Liver (tissue), 8 donors: ENCODE measurements at regions not wholly inside any gene's neighbourhood (a gene's known extent, or its start where the extent isn't known, plus 50 kb on each side); places are given as distances from the start of the nearest gene placed in this dataset.

ENCODE experiments used
- DNase-seq: peaks from one replicate; pipeline ENCODE4 v3.0.0-alpha.2; 2017; ENCODE audit warnings: low spot score
- H3K27ac ChIP-seq, 2 donors: one replicate each; pipeline ENCODE4 v1.7.0; 2013; ENCODE audit warnings: inconsistent platforms in 2 of 2, low read length in 2 of 2, control low read depth in 1 of 2, low read depth in 1 of 2, mild to moderate bottlenecking in 1 of 2
- H3K27me3 ChIP-seq, 4 donors: one replicate each; pipeline versions ENCODE4 v1.6.1 to v1.7.0; 2013; ENCODE audit warnings: low read length in 3 of 4, inconsistent platforms in 1 of 4, mild to moderate bottlenecking in 1 of 4, moderate library complexity in 1 of 4; ENCODE audit not compliant: control insufficient read depth in 4 of 4, insufficient read depth in 4 of 4
- H3K36me3 ChIP-seq, 4 donors: one replicate each; pipeline versions ENCODE4 v1.6.1 to v1.7.0; 2013; ENCODE audit warnings: low read length in 3 of 4, mild to moderate bottlenecking in 3 of 4, low read depth in 1 of 4, moderate library complexity in 1 of 4; ENCODE audit not compliant: control insufficient read depth in 4 of 4, insufficient read depth in 3 of 4
- H3K4me1 ChIP-seq, 4 donors: one replicate each; pipeline versions ENCODE4 v1.6.1 to v1.7.0; 2013; ENCODE audit warnings: low read length in 3 of 4, mild to moderate bottlenecking in 3 of 4, moderate library complexity in 1 of 4; ENCODE audit not compliant: control insufficient read depth in 4 of 4, insufficient read depth in 4 of 4
- H3K4me3 ChIP-seq, 3 donors: one replicate each; pipeline versions ENCODE4 v1.6.1 to v1.7.0; 2013; ENCODE audit warnings: low read length in 3 of 3, control low read depth in 1 of 3, low read depth in 1 of 3, mild to moderate bottlenecking in 1 of 3
- H3K9ac ChIP-seq, 2 donors: one replicate each; pipeline ENCODE4 v1.7.0; 2013; ENCODE audit warnings: low read length in 2 of 2, mild to moderate bottlenecking in 2 of 2, moderate library complexity in 2 of 2, control low read depth in 1 of 2, low read depth in 1 of 2
- H3K9me3 ChIP-seq, 4 donors: one replicate each; pipeline versions ENCODE4 v1.6.1 to v1.7.0; 2013; ENCODE audit warnings: low read length in 3 of 4; ENCODE audit not compliant: control insufficient read depth in 4 of 4
- ATF3 ChIP-seq: IDR thresholded peaks from 2 replicates; pipeline ENCODE4 v1.6.1; 2016; ENCODE audit warnings: antibody characterized with exemption
- CTCF ChIP-seq: fragments of 150-350 bp; IDR thresholded peaks from 2 replicates; pipeline ENCODE4 v1.5.1; 2017; ENCODE audit warnings: improper control_type of control experiment, low read depth, low read length; ENCODE audit not compliant: missing input control
- EGR1 ChIP-seq, 2 donors: IDR thresholded peaks; 2 replicates each; pipeline ENCODE4 v1.6.1; 2016 to 2018; ENCODE audit warnings: antibody characterized with exemption in 2 of 2, low read depth in 2 of 2
- FOXA1 ChIP-seq: IDR thresholded peaks from 2 replicates; pipeline ENCODE4 v1.6.1; 2016; ENCODE audit warnings: antibody characterized with exemption
- GABPA ChIP-seq, 2 donors: IDR thresholded peaks in 1 of 2; conservative IDR thresholded peaks in 1 of 2; 2 replicates each; pipeline ENCODE4 v1.6.1; 2016; ENCODE audit warnings: antibody characterized with exemption in 2 of 2, mild to moderate bottlenecking in 1 of 2, moderate library complexity in 1 of 2
- HNF4A ChIP-seq, 2 donors: conservative IDR thresholded peaks; 2 replicates each; pipeline ENCODE4 v1.6.1; 2016; ENCODE audit warnings: antibody characterized with exemption in 2 of 2, mild to moderate bottlenecking in 2 of 2
- HNF4G ChIP-seq: IDR thresholded peaks from 2 replicates; pipeline ENCODE4 v1.6.1; 2016; ENCODE audit warnings: antibody characterized with exemption
- JUND ChIP-seq, 2 donors: IDR thresholded peaks; 2 replicates each; pipeline ENCODE4 v1.6.1; 2016; ENCODE audit warnings: antibody characterized with exemption in 2 of 2
- RAD21 ChIP-seq, 2 donors: IDR thresholded peaks; 2 replicates each; pipeline ENCODE4 v1.6.1; 2016; ENCODE audit warnings: antibody characterized with exemption in 2 of 2, mild to moderate bottlenecking in 2 of 2
- RXRA ChIP-seq, 2 donors: IDR thresholded peaks; 2 replicates each; pipeline ENCODE4 v1.6.1; 2017 to 2018; ENCODE audit warnings: antibody characterized with exemption in 2 of 2, mild to moderate bottlenecking in 1 of 2
- SP1 ChIP-seq: IDR thresholded peaks from 2 replicates; pipeline ENCODE4 v1.6.1; 2018; ENCODE audit warnings: antibody characterized with exemption, mild to moderate bottlenecking
- TAF1 ChIP-seq: conservative IDR thresholded peaks from 2 replicates; pipeline ENCODE4 v1.6.1; 2016; ENCODE audit warnings: antibody characterized with exemption, mild to moderate bottlenecking
- YY1 ChIP-seq: IDR thresholded peaks from 2 replicates; pipeline ENCODE4 v1.6.1; 2016; ENCODE audit warnings: antibody characterized with exemption, mild to moderate bottlenecking
- ZBTB33 ChIP-seq: IDR thresholded peaks from 2 replicates; pipeline ENCODE4 v1.6.1; 2016; ENCODE audit warnings: antibody characterized with exemption
- WGBS: extraction: QIAGEN DNeasy Blood & Tissue Kit; methylation state at CpG from one replicate; pipeline ENCODE4 v1.1.7; 2013; 5-methylcytosine and 5-hydroxymethylcytosine counted together
- TF ChIP-seq, protein P1 (sequence below): IDR thresholded peaks from 2 replicates; pipeline ENCODE4 v1.6.1; 2016; ENCODE audit warnings: antibody characterized with exemption
- TF ChIP-seq, protein P2 (sequence below): IDR thresholded peaks from 2 replicates; pipeline ENCODE4 v1.6.1; 2016; ENCODE audit warnings: antibody characterized with exemption, mild to moderate bottlenecking
- donor health status: healthy.
- donor health status: healthy.
- donor health status: healthy.
- donor health status: healthy.
- donor health status: healthy.

GRCh38 chr17:27391427-27391826, 64.8 kb upstream of the KSR1 start:
- Histone ChIP-seq H3K9me3 (peaks cover 0 to 3% (median 2%) of the 10 kb centered on the region in 4 donors), H3K36me3 (no peaks in the 10 kb centered on the region), H3K4me1 (no peaks in the 10 kb centered on the region), H3K9ac (no peak overlapping the region), H3K4me3 (no peak overlapping the region), H3K27me3 (no peaks in the 10 kb centered on the region), H3K27ac (no peak overlapping the region)
- whole genome bisulfite sequencing: 56% methylated on average over 1 of the region's 1 CpG
- no peak for DNase-seq
- no peak for TF ChIP-seq RXRA (IDR thresholded peaks at IDR 0.05)
- no peak for TF ChIP-seq RAD21 (IDR thresholded peaks at IDR 0.05)
- TF ChIP-seq, protein P1, sequence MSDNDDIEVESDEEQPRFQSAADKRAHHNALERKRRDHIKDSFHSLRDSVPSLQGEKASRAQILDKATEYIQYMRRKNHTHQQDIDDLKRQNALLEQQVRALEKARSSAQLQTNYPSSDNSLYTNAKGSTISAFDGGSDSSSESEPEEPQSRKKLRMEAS: no peak
- no peak for TF ChIP-seq TAF1
- no peak for TF ChIP-seq HNF4A (conservative IDR thresholded peaks at IDR 0.05)

- no peak for DNase-seq
- H3K27ac ChIP-seq: no peak overlapping the region
- no peaks in the 10 kb centered on the region for H3K36me3 ChIP-seq
- peaks cover 0 to 3% (median 2%) of the 10 kb centered on the region in 4 donors for H3K9me3 ChIP-seq
- TF ChIP-seq ZBTB33: no peak
- TF ChIP-seq, protein P2, sequence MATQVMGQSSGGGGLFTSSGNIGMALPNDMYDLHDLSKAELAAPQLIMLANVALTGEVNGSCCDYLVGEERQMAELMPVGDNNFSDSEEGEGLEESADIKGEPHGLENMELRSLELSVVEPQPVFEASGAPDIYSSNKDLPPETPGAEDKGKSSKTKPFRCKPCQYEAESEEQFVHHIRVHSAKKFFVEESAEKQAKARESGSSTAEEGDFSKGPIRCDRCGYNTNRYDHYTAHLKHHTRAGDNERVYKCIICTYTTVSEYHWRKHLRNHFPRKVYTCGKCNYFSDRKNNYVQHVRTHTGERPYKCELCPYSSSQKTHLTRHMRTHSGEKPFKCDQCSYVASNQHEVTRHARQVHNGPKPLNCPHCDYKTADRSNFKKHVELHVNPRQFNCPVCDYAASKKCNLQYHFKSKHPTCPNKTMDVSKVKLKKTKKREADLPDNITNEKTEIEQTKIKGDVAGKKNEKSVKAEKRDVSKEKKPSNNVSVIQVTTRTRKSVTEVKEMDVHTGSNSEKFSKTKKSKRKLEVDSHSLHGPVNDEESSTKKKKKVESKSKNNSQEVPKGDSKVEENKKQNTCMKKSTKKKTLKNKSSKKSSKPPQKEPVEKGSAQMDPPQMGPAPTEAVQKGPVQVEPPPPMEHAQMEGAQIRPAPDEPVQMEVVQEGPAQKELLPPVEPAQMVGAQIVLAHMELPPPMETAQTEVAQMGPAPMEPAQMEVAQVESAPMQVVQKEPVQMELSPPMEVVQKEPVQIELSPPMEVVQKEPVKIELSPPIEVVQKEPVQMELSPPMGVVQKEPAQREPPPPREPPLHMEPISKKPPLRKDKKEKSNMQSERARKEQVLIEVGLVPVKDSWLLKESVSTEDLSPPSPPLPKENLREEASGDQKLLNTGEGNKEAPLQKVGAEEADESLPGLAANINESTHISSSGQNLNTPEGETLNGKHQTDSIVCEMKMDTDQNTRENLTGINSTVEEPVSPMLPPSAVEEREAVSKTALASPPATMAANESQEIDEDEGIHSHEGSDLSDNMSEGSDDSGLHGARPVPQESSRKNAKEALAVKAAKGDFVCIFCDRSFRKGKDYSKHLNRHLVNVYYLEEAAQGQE: no peak
- TF ChIP-seq YY1: no peak
- TF ChIP-seq GABPA (IDR thresholded peaks at IDR 0.05 in 1 of 2, conservative IDR thresholded peaks at IDR 0.05 in 1 of 2): no peak
- TF ChIP-seq TAF1: no peak
- TF ChIP-seq, protein P1: no peak
- TF ChIP-seq SP1: no peak
- TF ChIP-seq HNF4G: no peak
- no peak for TF ChIP-seq FOXA1
- TF ChIP-seq JUND (IDR thresholded peaks at IDR 0.05): no peak
- no peak for TF ChIP-seq EGR1 (IDR thresholded peaks at IDR 0.05; ENCODE audit: low read depth in 2 of 2)
- TF ChIP-seq CTCF: no peak
- no peak for TF ChIP-seq ATF3
- H3K4me1 ChIP-seq: no peaks in the 10 kb centered on the region
- 71% methylated on average over 1 of the region's 1 CpG for WGBS
- H3K27me3 ChIP-seq: no peaks in the 10 kb centered on the region
- no peak overlapping the region for H3K9ac ChIP-seq
- H3K4me3 ChIP-seq: no peak overlapping the region
These were observed 60.2 kb upstream of the KSR1 start for GRCh38 chr17:27396045-27396444.
